SU-DHL-6 (cell line): ENCODE measurements at regions not wholly inside any gene's neighbourhood (a gene's known extent, or its start where the extent isn't known, plus 50 kb on each side); places are given as distances from the start of the nearest gene placed in this dataset.

Experiments
- EZH2phosphoT487 ChIP-seq: fragments of 200-600 bp; sonication (generic), shearing (Covaris generic); conservative IDR thresholded peaks from 2 replicates; pipeline ENCODE4 v1.6.1; 2018; ENCODE audit warnings: mild to moderate bottlenecking, antibody characterized with exemption, low read length, moderate library complexity, mixed read lengths
- TF ChIP-seq, protein P1 (sequence below): fragments of 200-600 bp; sonication (generic); IDR thresholded peaks from one replicate; pipeline ENCODE4 v1.5.1; 2017; ENCODE audit warnings: antibody characterized with exemption, mild to moderate bottlenecking, low read length, moderate library complexity; ENCODE audit not compliant: insufficient read depth, poor library complexity, severe bottlenecking

DNA sequence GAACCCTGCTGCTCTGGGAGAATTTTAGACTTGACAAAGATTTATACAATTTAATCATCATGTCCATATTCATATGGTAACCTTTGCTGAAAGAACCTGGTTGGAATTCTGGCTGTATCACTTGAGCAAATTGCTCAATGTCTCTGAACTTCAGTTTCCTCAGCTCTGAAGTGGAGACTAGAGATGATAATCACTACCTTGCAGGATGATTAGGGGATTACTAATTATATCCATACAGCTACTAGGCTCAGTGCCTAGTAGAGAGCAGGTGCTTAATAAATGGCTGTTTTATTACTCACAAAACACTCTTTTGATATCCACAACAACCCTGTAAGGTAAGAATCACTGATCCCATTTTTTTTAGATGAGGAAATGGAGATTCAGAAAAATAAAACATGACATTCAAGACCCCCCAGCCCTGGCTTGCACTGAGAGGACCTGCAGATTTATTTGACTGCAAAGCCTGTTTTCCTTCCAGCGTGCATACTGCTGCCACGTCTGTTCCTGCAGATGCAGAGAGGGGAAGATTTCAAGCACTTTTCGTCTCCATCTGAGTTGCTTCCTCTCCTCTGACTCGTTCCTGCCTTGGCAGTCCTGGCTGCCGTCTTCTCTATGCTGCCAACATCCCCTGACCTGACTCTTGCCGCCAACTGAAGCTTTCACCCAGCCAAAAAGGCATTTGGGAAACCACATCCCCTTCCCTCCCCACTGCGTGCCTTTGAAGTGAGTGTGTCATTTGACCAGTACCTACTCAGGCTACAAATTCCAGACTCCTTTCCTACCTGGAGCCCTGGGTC, 203.0 kb downstream of the PLPP3 start:
- TF ChIP-seq, protein P1, sequence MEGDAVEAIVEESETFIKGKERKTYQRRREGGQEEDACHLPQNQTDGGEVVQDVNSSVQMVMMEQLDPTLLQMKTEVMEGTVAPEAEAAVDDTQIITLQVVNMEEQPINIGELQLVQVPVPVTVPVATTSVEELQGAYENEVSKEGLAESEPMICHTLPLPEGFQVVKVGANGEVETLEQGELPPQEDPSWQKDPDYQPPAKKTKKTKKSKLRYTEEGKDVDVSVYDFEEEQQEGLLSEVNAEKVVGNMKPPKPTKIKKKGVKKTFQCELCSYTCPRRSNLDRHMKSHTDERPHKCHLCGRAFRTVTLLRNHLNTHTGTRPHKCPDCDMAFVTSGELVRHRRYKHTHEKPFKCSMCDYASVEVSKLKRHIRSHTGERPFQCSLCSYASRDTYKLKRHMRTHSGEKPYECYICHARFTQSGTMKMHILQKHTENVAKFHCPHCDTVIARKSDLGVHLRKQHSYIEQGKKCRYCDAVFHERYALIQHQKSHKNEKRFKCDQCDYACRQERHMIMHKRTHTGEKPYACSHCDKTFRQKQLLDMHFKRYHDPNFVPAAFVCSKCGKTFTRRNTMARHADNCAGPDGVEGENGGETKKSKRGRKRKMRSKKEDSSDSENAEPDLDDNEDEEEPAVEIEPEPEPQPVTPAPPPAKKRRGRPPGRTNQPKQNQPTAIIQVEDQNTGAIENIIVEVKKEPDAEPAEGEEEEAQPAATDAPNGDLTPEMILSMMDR: no peak
- TF ChIP-seq EZH2phosphoT487: no peak
